Right lobe of liver (tissue), 6 donors: ENCODE measurements at regions not wholly inside any gene's neighbourhood (a gene's known extent, or its start where the extent isn't known, plus 50 kb on each side); places are given as distances from the start of the nearest gene placed in this dataset.

ENCODE experiments used
- ATAC-seq, 4 donors: fragments of 200-7000 bp; cut with Tn5 transposase; one replicate each; pipeline ENCODE4 v1.9.1; 2020; ENCODE audit warnings: mild to moderate bottlenecking in 4 of 4, moderate library complexity in 4 of 4
- DNase-seq, 3 donors: peaks; one replicate each; pipeline ENCODE4 v3.0.0-alpha.2; 2020
- H3K27ac ChIP-seq, 3 donors: fragments of 200-600 bp; one replicate each; pipeline ENCODE4 v1.8.0; 2022
- H3K27me3 ChIP-seq, 2 donors: fragments of 200-600 bp; one replicate each; pipeline ENCODE4 v1.8.0; 2022
- H3K36me3 ChIP-seq, 4 donors: fragments of 200-600 bp; sonication (generic) in 1 of 4; one replicate each; pipeline versions ENCODE4 v1.5.1 to v1.8.0; 2017 to 2022; ENCODE audit warnings: control low read depth in 1 of 4
- H3K4me1 ChIP-seq, 4 donors: fragments of 200-600 bp; sonication (generic) in 1 of 4; one replicate each; pipeline versions ENCODE4 v1.5.1 to v1.8.0; 2017 to 2022; ENCODE audit warnings: control low read depth in 1 of 4
- H3K4me3 ChIP-seq, 3 donors: fragments of 200-600 bp; one replicate each; pipeline ENCODE4 v1.8.0; 2022
- H3K9me3 ChIP-seq, 4 donors: fragments of 200-600 bp; sonication (generic) in 1 of 4; one replicate each; pipeline versions ENCODE4 v1.5.1 to v1.8.0; 2017 to 2022; ENCODE audit warnings: control low read depth in 1 of 4
- CTCF ChIP-seq, 4 donors: fragments of 200-600 bp in 3 of 4; fragments of 450-650 bp in 1 of 4; IDR thresholded peaks; one replicate each; pipeline versions ENCODE4 v1.5.1 to v1.8.0; 2016 to 2022; ENCODE audit warnings: antibody characterized with exemption in 4 of 4, mild to moderate bottlenecking in 2 of 4
- POLR2A ChIP-seq: fragments of 450-650 bp; IDR thresholded peaks from one replicate; pipeline ENCODE4 v1.6.1; 2017; ENCODE audit warnings: antibody characterized with exemption, mild to moderate bottlenecking
- WGBS: methylation state at CpG from one replicate; pipeline ENCODE4 v1.1.6; 2018; ENCODE audit warnings: low coverage, low lambda C conversion rate; ENCODE audit not compliant: insufficient coverage; ENCODE audit errors: missing lambda C conversion rate; 5-methylcytosine and 5-hydroxymethylcytosine counted together
- intact Hi-C, 2 donors: fragments of 100-400 bp; cut with DNase I; formaldehyde crosslinking; loops; one replicate each; pipeline versions ENCODE4 v1.11.2 to v1.14.1; 2022
- donor health status: DM: no; HTN: yes; CAD: no.
- donor health status: DM: no; HTN: no; CAD: no.
- donor health status: DM: no; HTN: no; CAD: no.
- donor health status: DM: no; HTN: yes; CAD: no.
- donor health status: DM: no; HTN: yes; CAD: no.

DNA sequence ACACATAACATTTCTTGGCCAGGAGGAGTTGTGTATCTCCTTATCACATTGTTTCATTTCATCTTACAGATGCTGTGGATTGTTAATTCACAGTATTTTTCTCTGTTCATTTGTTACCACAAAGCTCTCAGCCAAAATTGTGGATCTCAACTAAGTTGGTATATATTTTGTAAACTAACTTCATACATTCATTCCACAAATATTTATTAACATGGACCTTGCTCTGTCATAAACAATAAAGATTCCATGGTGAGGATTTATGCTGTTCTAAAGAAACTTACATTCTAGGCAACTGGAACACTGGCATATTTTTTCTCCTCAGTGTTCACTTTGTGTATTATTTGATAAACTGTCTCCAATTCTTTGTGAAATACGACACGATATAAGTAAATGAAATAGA is 268.8 kb downstream of the CNTN3 start:
- no peak overlapping the region for H3K4me3 ChIP-seq
- intact Hi-C loops, result no loop called here
- ATAC-seq (no peak), DNase-seq (no peak)
- no peak overlapping the region for H3K27ac ChIP-seq
- 100% methylated on average over 2 of the region's 2 CpGs for WGBS
- H3K4me1 ChIP-seq, result peaks cover 0 to 29% (median 14%) of the 10 kb centered on the region in 4 donors
- H3K36me3 ChIP-seq, result no peaks in the 10 kb centered on the region
- no peaks in the 10 kb centered on the region for H3K27me3 ChIP-seq
- H3K9me3 ChIP-seq, result no peaks in the 10 kb centered on the region
- no peak for TF ChIP-seq POLR2A
- TF ChIP-seq CTCF (IDR thresholded peaks at IDR 0.05), result no peak

GRCh38 chr3:74344865-74345440 is 269.5 kb downstream of the CNTN3 start:
- ATAC-seq (no peak), DNase-seq (no peak)
- intact Hi-C loops, result no loop called here
- 86% methylated on average over 2 of the region's 3 CpGs for WGBS
- Histone ChIP-seq H3K9me3 (no peaks in the 10 kb centered on the region), H3K4me1 (peaks cover 0 to 29% (median 13%) of the 10 kb centered on the region in 4 donors), H3K27me3 (no peaks in the 10 kb centered on the region), H3K27ac (no peak overlapping the region), H3K4me3 (no peak overlapping the region), H3K36me3 (no peaks in the 10 kb centered on the region)
- TF ChIP-seq CTCF (IDR thresholded peaks at IDR 0.05) (no peak), POLR2A (no peak)

DNA sequence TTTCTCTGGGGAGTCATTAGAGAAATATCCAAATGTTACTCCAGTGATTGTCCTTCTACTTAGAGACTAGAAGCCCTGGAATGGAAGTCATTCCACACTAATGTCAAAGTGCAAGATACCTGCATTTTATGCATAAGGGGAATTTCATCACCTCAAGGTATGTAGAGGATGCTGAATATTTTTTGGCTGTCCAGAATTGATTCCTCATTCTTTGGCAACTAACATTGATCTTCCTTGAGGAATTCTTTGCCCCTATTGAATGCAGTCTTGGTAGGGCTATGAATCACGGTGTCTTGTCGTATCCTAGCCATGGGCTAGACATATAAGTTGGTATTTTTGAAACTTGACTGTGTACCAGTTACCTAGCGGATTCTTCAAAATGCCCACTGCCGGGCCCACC is 271.1 kb downstream of the CNTN3 start:
- no peaks in the 10 kb centered on the region for H3K27me3 ChIP-seq
- intact Hi-C loops, result no loop called here
- H3K4me3 ChIP-seq, result no peak overlapping the region
- H3K36me3 ChIP-seq, result no peaks in the 10 kb centered on the region
- no peak for TF ChIP-seq CTCF (IDR thresholded peaks at IDR 0.05)
- no peak for TF ChIP-seq POLR2A
- DNase-seq (no peak), ATAC-seq (no peak)
- H3K4me1 ChIP-seq, result peaks cover 0 to 16% (median 7%) of the 10 kb centered on the region in 4 donors
- 82% methylated on average over 3 of the region's 4 CpGs for WGBS
- no peak overlapping the region for H3K27ac ChIP-seq
- H3K9me3 ChIP-seq, result no peaks in the 10 kb centered on the region

DNA sequence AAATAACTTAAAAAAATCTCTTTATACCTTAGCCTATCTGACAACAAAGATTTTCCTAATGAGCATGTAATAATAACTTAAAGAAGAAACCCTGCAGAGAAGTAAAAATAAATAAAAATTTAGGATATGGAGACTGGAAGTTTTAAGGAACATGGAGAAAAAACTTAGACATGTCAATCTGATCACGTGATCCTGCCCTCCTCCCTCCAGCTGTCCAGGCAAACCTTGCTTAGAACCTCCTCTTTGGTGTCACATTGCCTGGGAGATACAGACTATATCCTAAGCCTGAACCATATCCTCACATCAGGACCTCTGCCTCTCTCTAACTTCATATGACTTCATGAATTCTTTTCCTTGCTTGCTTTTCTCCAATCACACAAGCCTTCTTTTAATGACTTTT is 275.5 kb downstream of the CNTN3 start:
- no peak for ATAC-seq
- WGBS, result 63% methylated on average over 1 of the region's 1 CpG
- Histone ChIP-seq H3K9me3 (no peaks in the 10 kb centered on the region), H3K36me3 (no peaks in the 10 kb centered on the region), H3K4me1 (no peaks in the 10 kb centered on the region), H3K27ac (no peak overlapping the region), H3K27me3 (no peaks in the 10 kb centered on the region), H3K4me3 (no peak overlapping the region)
- no peak for TF ChIP-seq CTCF (IDR thresholded peaks at IDR 0.05)
- no peak for TF ChIP-seq POLR2A
- no peak for DNase-seq
- intact Hi-C loops, result no loop called here

DNA sequence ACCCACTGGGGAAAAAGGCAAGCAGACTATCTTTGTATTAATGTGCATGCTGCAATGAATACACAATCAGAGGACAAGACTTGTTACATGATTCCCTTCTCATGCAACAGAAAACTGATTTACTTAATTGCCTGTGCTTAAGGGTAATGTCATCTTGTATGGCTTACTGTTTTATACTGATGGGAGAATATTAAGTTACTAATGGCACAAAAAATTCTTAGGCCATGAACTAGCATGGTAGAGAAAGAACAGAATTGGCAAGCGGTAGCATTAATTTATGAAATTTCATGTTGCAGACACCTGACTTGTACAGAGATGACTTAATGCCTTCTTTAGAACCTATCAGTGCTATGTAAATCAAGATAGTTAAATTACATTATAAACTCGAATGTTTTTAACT is 282.3 kb downstream of the CNTN3 start:
- intact Hi-C loops, result no loop called here
- DNase-seq (no peak), ATAC-seq (no peak)
- Histone ChIP-seq H3K4me1 (no peaks in the 10 kb centered on the region), H3K9me3 (no peaks in the 10 kb centered on the region), H3K36me3 (no peaks in the 10 kb centered on the region), H3K27me3 (no peaks in the 10 kb centered on the region), H3K4me3 (no peak overlapping the region), H3K27ac (no peak overlapping the region)
- TF ChIP-seq POLR2A (no peak), CTCF (IDR thresholded peaks at IDR 0.05) (no peak)
- WGBS, result 59% methylated on average over 2 of the region's 2 CpGs
